ENCODE measurements at regions not wholly inside any gene's neighbourhood (a gene's known extent, or its start where the extent isn't known, plus 50 kb on each side); places are given as distances from the start of the nearest gene placed in this dataset.

GRCh38 chr3:174681784-174682183 lies 177.3 kb upstream of the NAALADL2 start:
- no peaks in the 10 kb centered on the region for H3K9me3 ChIP-seq (ENCODE audit: control insufficient read depth, low read depth, low read length)
- H3K27ac ChIP-seq (ENCODE audit: low read length): no peak overlapping the region
- H3K4me1 ChIP-seq (ENCODE audit: control insufficient read depth, low read depth, low read length): no peaks in the 10 kb centered on the region
- no peak overlapping the region for H3K9ac ChIP-seq (ENCODE audit: low read length)
- H3K4me3 ChIP-seq (ENCODE audit: low read length): no peak overlapping the region
- H3K36me3 ChIP-seq (ENCODE audit: control insufficient read depth, low read depth, low read length): no peaks in the 10 kb centered on the region
- H3K27me3 ChIP-seq (ENCODE audit: control insufficient read depth, insufficient read depth, low read length): no peaks in the 10 kb centered on the region

GRCh38 chr3:174685796-174686195 lies 173.3 kb upstream of the NAALADL2 start:
- Histone ChIP-seq H3K27me3 (ENCODE audit: control insufficient read depth, insufficient read depth, low read length) (no peaks in the 10 kb centered on the region), H3K4me3 (ENCODE audit: low read length) (no peak overlapping the region), H3K9ac (ENCODE audit: low read length) (no peak overlapping the region), H3K4me1 (ENCODE audit: control insufficient read depth, low read depth, low read length) (no peaks in the 10 kb centered on the region), H3K27ac (ENCODE audit: low read length) (no peak overlapping the region), H3K36me3 (ENCODE audit: control insufficient read depth, low read depth, low read length) (no peaks in the 10 kb centered on the region), H3K9me3 (ENCODE audit: control insufficient read depth, low read depth, low read length) (no peaks in the 10 kb centered on the region)

- Histone ChIP-seq H3K27ac (ENCODE audit: low read length) (no peak overlapping the region), H3K4me1 (ENCODE audit: control insufficient read depth, low read depth, low read length) (peaks cover 4% of the 10 kb centered on the region), H3K9me3 (ENCODE audit: control insufficient read depth, low read depth, low read length) (no peaks in the 10 kb centered on the region), H3K9ac (ENCODE audit: low read length) (no peak overlapping the region), H3K27me3 (ENCODE audit: control insufficient read depth, insufficient read depth, low read length) (no peaks in the 10 kb centered on the region), H3K4me3 (ENCODE audit: low read length) (no peak overlapping the region), H3K36me3 (ENCODE audit: control insufficient read depth, low read depth, low read length) (no peaks in the 10 kb centered on the region)
Observed at GRCh38 chr3:174697310-174697709, 161.8 kb upstream of the NAALADL2 start.

GRCh38 chr3:174700736-174701135 lies 158.4 kb upstream of the NAALADL2 start:
- no peak overlapping the region for H3K4me3 ChIP-seq (ENCODE audit: low read length)
- H3K9me3 ChIP-seq (ENCODE audit: control insufficient read depth, low read depth, low read length): no peaks in the 10 kb centered on the region
- H3K27ac ChIP-seq (ENCODE audit: low read length): no peak overlapping the region
- H3K36me3 ChIP-seq (ENCODE audit: control insufficient read depth, low read depth, low read length): no peaks in the 10 kb centered on the region
- peaks cover 4% of the 10 kb centered on the region for H3K4me1 ChIP-seq (ENCODE audit: control insufficient read depth, low read depth, low read length)
- H3K9ac ChIP-seq (ENCODE audit: low read length): no peak overlapping the region
- H3K27me3 ChIP-seq (ENCODE audit: control insufficient read depth, insufficient read depth, low read length): no peaks in the 10 kb centered on the region

GRCh38 chr3:174710612-174711011 lies 148.5 kb upstream of the NAALADL2 start:
- no peak overlapping the region for H3K27ac ChIP-seq (ENCODE audit: low read length)
- no peaks in the 10 kb centered on the region for H3K9me3 ChIP-seq (ENCODE audit: control insufficient read depth, low read depth, low read length)
- H3K27me3 ChIP-seq (ENCODE audit: control insufficient read depth, insufficient read depth, low read length): no peaks in the 10 kb centered on the region
- no peaks in the 10 kb centered on the region for H3K36me3 ChIP-seq (ENCODE audit: control insufficient read depth, low read depth, low read length)
- H3K4me3 ChIP-seq (ENCODE audit: low read length): no peak overlapping the region
- no peaks in the 10 kb centered on the region for H3K4me1 ChIP-seq (ENCODE audit: control insufficient read depth, low read depth, low read length)
- no peak overlapping the region for H3K9ac ChIP-seq (ENCODE audit: low read length)

- no peaks in the 10 kb centered on the region for H3K36me3 ChIP-seq (ENCODE audit: control insufficient read depth, low read depth, low read length)
- no peaks in the 10 kb centered on the region for H3K27me3 ChIP-seq (ENCODE audit: control insufficient read depth, insufficient read depth, low read length)
- no peak overlapping the region for H3K9ac ChIP-seq (ENCODE audit: low read length)
- H3K4me3 ChIP-seq (ENCODE audit: low read length): no peak overlapping the region
- H3K9me3 ChIP-seq (ENCODE audit: control insufficient read depth, low read depth, low read length): no peaks in the 10 kb centered on the region
- H3K4me1 ChIP-seq (ENCODE audit: control insufficient read depth, low read depth, low read length): no peaks in the 10 kb centered on the region
- no peak overlapping the region for H3K27ac ChIP-seq (ENCODE audit: low read length)
Observed at GRCh38 chr3:174715386-174715785, 143.7 kb upstream of the NAALADL2 start.

GRCh38 chr3:174716956-174717505 lies 142.1 kb upstream of the NAALADL2 start:
- Histone ChIP-seq H3K36me3 (ENCODE audit: control insufficient read depth, low read depth, low read length) (no peaks in the 10 kb centered on the region), H3K27me3 (ENCODE audit: control insufficient read depth, insufficient read depth, low read length) (no peaks in the 10 kb centered on the region), H3K4me3 (ENCODE audit: low read length) (no peak overlapping the region), H3K27ac (ENCODE audit: low read length) (no peak overlapping the region), H3K9ac (ENCODE audit: low read length) (no peak overlapping the region), H3K9me3 (ENCODE audit: control insufficient read depth, low read depth, low read length) (no peaks in the 10 kb centered on the region), H3K4me1 (ENCODE audit: control insufficient read depth, low read depth, low read length) (no peaks in the 10 kb centered on the region)

GRCh38 chr3:174720717-174721116 lies 138.4 kb upstream of the NAALADL2 start:
- no peaks in the 10 kb centered on the region for H3K4me1 ChIP-seq (ENCODE audit: control insufficient read depth, low read depth, low read length)
- H3K9me3 ChIP-seq (ENCODE audit: control insufficient read depth, low read depth, low read length): no peaks in the 10 kb centered on the region
- no peak overlapping the region for H3K4me3 ChIP-seq (ENCODE audit: low read length)
- H3K27me3 ChIP-seq (ENCODE audit: control insufficient read depth, insufficient read depth, low read length): no peaks in the 10 kb centered on the region
- H3K9ac ChIP-seq (ENCODE audit: low read length): no peak overlapping the region
- no peak overlapping the region for H3K27ac ChIP-seq (ENCODE audit: low read length)
- H3K36me3 ChIP-seq (ENCODE audit: control insufficient read depth, low read depth, low read length): no peaks in the 10 kb centered on the region

GRCh38 chr3:174725303-174725702 lies 133.8 kb upstream of the NAALADL2 start:
- H3K9me3 ChIP-seq (ENCODE audit: control insufficient read depth, low read depth, low read length): no peaks in the 10 kb centered on the region

GRCh38 chr3:174737966-174738365 lies 121.2 kb upstream of the NAALADL2 start:
- H3K9me3 ChIP-seq (ENCODE audit: control insufficient read depth, low read depth, low read length): no peaks in the 10 kb centered on the region
- H3K4me1 ChIP-seq (ENCODE audit: control insufficient read depth, low read depth, low read length): no peaks in the 10 kb centered on the region
- no peak overlapping the region for H3K27ac ChIP-seq (ENCODE audit: low read length)
- H3K27me3 ChIP-seq (ENCODE audit: control insufficient read depth, insufficient read depth, low read length): no peaks in the 10 kb centered on the region
- no peak overlapping the region for H3K9ac ChIP-seq (ENCODE audit: low read length)
- no peak overlapping the region for H3K4me3 ChIP-seq (ENCODE audit: low read length)
- no peaks in the 10 kb centered on the region for H3K36me3 ChIP-seq (ENCODE audit: control insufficient read depth, low read depth, low read length)

More at GRCh38 chr3:174725303-174725702, 133.8 kb upstream of the NAALADL2 start:
- Histone ChIP-seq H3K27me3 (ENCODE audit: control insufficient read depth, insufficient read depth, low read length) (no peaks in the 10 kb centered on the region), H3K4me1 (ENCODE audit: control insufficient read depth, low read depth, low read length) (no peaks in the 10 kb centered on the region), H3K9ac (ENCODE audit: low read length) (no peak overlapping the region), H3K27ac (ENCODE audit: low read length) (no peak overlapping the region), H3K4me3 (ENCODE audit: low read length) (no peak overlapping the region), H3K36me3 (ENCODE audit: control insufficient read depth, low read depth, low read length) (no peaks in the 10 kb centered on the region)

GRCh38 chr3:174749143-174749542 lies 110.0 kb upstream of the NAALADL2 start:
- H3K9me3 ChIP-seq (ENCODE audit: control insufficient read depth, low read depth, low read length): no peaks in the 10 kb centered on the region
- H3K27me3 ChIP-seq (ENCODE audit: control insufficient read depth, insufficient read depth, low read length): no peaks in the 10 kb centered on the region
- H3K36me3 ChIP-seq (ENCODE audit: control insufficient read depth, low read depth, low read length): no peaks in the 10 kb centered on the region
- no peak overlapping the region for H3K9ac ChIP-seq (ENCODE audit: low read length)
- no peak overlapping the region for H3K4me3 ChIP-seq (ENCODE audit: low read length)
- no peaks in the 10 kb centered on the region for H3K4me1 ChIP-seq (ENCODE audit: control insufficient read depth, low read depth, low read length)
- H3K27ac ChIP-seq (ENCODE audit: low read length): no peak overlapping the region
